HUDEP-2 (cell line): ENCODE measurements at regions not wholly inside any gene's neighbourhood (a gene's known extent, or its start where the extent isn't known, plus 50 kb on each side); places are given as distances from the start of the nearest gene placed in this dataset.
A peak's percentile ranks its signal among the peaks of the same experiment; 100 is the strongest.
"Not testable (repeated sequence)": the region's sequence is repeated elsewhere in the genome, so short reads cannot be mapped to it uniquely, and the experiment has no call there.

Experiments
- DNase-seq, 76 experiments: peaks; one replicate each; lab custom pipeline; 2025; ENCODE audit not compliant: unreplicated experiment in 76 of 76; lab: John Stamatoyannopoulos, UW

- DNase-seq: no peak
Observed at GRCh38 chr11:25602959-25603358, 729.0 kb upstream of the ANO3 start.

- no peak for DNase-seq
Observed at GRCh38 chr11:25612806-25613205, 719.1 kb upstream of the ANO3 start.

GRCh38 chr11:25613451-25613850, 718.5 kb upstream of the ANO3 start:
- no peak for DNase-seq

- no peak for DNase-seq
Observed at GRCh38 chr11:25613865-25614264, 718.1 kb upstream of the ANO3 start.

- DNase-seq: no peak
Observed at GRCh38 chr11:25615069-25615468, 716.9 kb upstream of the ANO3 start.

- DNase-seq: no peak
Observed at GRCh38 chr11:25615841-25616240, 716.1 kb upstream of the ANO3 start.

GRCh38 chr11:25625094-25625493, 706.8 kb upstream of the ANO3 start:
- DNase-seq: no peak

- no peak for DNase-seq
Observed at GRCh38 chr11:25628030-25628429, 703.9 kb upstream of the ANO3 start.

GRCh38 chr11:25633230-25633629, 698.7 kb upstream of the ANO3 start:
- DNase-seq: no peak

GRCh38 chr11:25649220-25649619, 682.7 kb upstream of the ANO3 start:
- not testable (repeated sequence) for DNase-seq

GRCh38 chr11:25650319-25650718, 681.6 kb upstream of the ANO3 start:
- no peak for DNase-seq

GRCh38 chr11:25655636-25656035, 676.3 kb upstream of the ANO3 start:
- no peak for DNase-seq

GRCh38 chr11:25658916-25659315, 673.0 kb upstream of the ANO3 start:
- DNase-seq: no peak

- DNase-seq: no peak
Observed at GRCh38 chr11:25659706-25660105, 672.2 kb upstream of the ANO3 start.

- no peak for DNase-seq
Observed at GRCh38 chr11:25667871-25668270, 664.1 kb upstream of the ANO3 start.

GRCh38 chr11:25691959-25692358, 640.0 kb upstream of the ANO3 start:
- no peak for DNase-seq

- no peak for DNase-seq
Observed at GRCh38 chr11:25702417-25702816, 629.5 kb upstream of the ANO3 start.

- DNase-seq: no peak
Observed at GRCh38 chr11:25710975-25711374, 621.0 kb upstream of the ANO3 start.

GRCh38 chr11:25727944-25728343, 604.0 kb upstream of the ANO3 start:
- DNase-seq: no peak

- no peak for DNase-seq
Observed at GRCh38 chr11:25730230-25730629, 601.7 kb upstream of the ANO3 start.

- DNase-seq: no peak
Observed at GRCh38 chr11:25733777-25734176, 598.2 kb upstream of the ANO3 start.

GRCh38 chr11:25734591-25735211, 597.2 kb upstream of the ANO3 start:
- peak in 1 of 76 experiments; percentile 20 for DNase-seq

GRCh38 chr11:25737071-25737675, 594.8 kb upstream of the ANO3 start:
- DNase-seq: no peak
